A172 (cell line): ENCODE measurements at regions not wholly inside any gene's neighbourhood (a gene's known extent, or its start where the extent isn't known, plus 50 kb on each side); places are given as distances from the start of the nearest gene placed in this dataset.

Source experiments
- DNase-seq: peaks from one replicate; pipeline ENCODE4 v3.0.0-alpha.2; 2015; ENCODE audit warnings: low spot score

DNA sequence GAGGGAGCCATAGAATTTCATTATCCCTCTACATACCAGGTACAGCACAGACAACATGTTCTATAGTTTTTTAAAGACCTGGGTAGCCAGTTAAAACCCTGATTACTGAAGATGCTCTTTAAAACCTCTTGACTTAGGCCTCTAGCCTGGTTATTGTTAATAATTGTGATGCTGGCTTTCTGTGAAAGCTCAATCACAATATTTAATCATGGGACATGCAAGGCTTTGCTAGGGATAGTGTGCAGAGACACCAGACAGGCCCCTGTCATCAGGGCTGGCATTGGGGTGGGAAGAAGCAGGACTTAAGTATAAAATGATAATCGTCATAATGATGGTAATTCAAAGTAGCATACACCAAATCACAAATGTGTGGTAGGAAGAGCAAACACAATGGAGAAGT lies 274.4 kb downstream of the PTBP2 start:
- no peak for DNase-seq

DNA sequence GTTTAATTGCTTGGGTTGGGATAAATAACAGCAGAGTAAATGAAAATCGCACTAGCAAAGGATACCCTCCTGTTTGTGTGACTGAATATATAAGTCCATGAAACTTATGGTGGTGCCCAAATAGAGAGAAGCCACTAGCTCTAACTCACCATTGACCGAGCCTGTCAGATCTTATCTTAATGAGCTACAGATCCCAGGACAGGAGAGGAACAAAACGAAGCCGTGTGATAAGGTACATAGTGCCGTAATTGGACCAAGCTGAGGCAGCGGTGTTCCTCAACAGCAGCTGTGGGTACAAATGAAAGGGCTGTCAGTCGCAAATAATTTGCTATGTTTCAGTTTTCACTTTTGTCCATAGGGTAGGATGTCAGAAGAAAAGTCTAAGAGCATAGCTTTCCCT lies 276.1 kb downstream of the PTBP2 start:
- no peak for DNase-seq

DNA sequence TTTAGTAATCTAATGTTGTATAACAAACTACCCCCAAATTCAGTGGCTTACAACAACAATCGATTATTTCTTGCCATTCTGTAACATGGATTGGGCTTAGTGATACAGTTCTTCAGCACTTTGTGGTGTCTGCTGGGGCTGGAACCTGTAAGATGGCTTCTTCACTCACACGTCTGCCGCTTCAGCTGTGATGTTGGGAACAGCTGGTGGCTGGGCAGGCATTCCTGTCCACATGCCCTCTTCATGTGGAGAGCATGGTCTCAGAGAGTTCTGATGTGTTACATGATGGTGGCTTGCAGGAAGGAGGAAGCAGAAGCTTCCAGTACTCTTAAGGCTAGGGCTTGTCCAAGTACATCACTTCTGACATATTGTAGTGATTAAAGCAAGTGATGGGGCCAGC lies 276.9 kb downstream of the PTBP2 start:
- no peak for DNase-seq

DNA sequence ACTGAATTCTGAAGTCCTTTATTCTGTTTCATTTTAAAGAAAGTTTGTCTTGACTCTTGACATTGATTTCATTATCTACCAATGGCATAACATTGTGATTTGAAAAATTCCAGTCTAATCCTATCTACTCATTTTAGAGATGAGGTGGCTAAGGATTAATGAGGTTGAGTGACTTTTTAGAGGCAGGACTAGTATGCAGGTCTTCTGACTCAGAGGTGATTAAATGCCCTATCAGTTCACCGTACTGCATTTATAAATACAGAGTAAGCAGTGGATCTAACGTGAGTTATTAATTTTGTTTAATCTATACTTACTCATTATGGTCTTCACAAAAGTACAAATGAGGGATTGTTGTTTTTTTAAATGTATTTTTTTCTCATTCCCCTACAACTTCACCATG lies 277.6 kb downstream of the PTBP2 start:
- DNase-seq = no peak

DNA sequence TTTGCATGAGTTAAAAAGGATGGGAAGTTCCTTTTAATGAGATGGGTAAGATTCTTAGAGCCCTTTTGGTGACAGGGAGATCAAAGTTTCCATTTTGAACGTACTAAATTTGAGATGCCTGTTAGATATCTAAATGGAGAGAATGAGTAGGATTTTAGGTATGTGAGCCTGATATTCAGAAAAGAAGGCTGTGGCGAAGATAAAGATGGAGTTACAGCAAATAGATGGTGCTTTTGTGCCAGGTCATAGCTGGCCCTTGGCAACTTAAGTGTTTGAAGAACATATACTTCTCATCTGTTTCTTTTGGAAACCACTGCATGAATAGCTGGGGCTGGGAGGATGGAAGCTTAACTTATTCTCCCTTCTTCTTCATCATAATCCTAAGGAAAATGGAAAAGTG lies 282.5 kb downstream of the PTBP2 start:
- DNase-seq = no peak

DNA sequence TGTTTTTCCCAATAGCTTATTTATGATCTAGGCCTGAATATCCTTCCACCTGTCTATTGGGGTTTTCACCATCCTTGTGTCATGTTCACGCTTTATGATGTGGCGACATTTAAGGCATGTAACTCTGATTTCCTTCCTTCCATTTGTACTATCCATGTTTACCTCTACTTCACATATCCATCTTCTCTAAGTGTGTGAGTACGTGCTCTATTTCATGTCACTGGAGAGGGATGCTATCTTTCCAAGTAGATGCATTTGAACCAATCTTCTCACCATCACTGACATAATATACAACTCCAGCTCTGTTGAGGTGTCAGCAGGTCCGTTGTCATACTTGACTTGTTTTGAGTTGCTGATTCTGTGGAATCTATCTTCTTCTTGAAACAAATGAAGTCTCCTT lies 283.2 kb downstream of the PTBP2 start:
- no peak for DNase-seq

DNA sequence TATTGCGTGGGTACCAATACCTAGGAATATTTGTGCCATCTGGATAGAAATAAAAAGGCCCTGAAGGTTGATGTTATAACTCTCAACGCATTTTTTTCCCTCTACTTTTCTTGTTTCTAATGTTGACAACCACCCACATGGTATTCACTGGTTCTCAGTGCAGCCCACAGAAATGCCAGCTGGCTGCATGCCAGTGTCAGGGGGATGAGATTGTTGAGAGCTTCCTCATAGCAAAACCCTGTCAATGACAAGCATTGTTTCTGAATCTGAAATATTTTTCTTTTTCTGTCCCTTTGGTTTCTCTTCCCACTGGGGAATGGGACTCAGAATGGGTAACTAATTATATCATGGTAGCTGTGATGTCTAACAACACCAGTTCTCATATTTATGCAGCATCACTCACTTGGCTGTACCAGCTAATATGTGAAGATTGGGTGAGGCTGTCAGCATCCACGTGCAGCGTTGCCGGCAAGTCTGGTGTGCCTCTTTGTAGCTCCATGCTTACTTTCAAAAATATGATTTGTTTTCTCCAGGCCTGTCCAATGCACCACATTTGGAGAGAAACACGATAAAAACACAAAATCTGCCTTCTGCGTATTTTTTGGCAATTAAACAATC lies 284.6 kb downstream of the PTBP2 start:
- DNase-seq = peak; percentile 15

DNA sequence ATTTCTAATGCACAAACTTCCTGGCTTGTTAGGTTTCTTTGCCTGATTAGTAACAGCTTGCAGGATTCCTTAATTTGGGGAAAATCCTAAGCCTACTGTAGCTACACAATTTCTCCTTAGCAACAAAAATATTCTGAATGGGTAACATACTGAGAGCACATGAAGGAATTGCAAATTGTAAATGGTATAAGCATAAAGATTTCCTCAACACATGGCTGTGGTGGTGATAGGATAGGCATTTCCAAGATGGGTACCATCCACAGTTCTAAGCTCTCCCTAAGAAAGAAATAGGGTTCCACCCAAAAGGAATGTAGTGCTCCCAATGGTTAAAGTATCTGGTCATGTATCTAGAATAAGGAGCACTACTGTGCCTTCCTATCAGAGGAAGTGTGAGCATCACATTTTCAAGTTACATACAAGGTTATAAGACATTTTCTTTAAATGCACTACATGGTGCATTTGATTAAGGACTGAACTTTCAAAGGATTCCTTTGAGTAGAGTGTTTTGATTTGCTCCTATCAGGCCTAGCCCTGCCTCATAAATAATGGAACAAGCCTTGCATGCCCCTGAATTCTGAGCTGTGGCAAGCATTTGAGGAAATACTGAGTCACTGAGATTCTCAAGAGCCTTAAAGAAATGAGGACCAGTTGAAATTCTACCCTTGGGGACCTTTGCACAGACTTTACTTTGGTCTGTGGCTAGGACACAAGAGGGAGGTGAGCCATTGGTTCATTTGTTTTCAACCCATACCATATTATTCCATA lies 286.4 kb downstream of the PTBP2 start:
- no peak for DNase-seq

DNA sequence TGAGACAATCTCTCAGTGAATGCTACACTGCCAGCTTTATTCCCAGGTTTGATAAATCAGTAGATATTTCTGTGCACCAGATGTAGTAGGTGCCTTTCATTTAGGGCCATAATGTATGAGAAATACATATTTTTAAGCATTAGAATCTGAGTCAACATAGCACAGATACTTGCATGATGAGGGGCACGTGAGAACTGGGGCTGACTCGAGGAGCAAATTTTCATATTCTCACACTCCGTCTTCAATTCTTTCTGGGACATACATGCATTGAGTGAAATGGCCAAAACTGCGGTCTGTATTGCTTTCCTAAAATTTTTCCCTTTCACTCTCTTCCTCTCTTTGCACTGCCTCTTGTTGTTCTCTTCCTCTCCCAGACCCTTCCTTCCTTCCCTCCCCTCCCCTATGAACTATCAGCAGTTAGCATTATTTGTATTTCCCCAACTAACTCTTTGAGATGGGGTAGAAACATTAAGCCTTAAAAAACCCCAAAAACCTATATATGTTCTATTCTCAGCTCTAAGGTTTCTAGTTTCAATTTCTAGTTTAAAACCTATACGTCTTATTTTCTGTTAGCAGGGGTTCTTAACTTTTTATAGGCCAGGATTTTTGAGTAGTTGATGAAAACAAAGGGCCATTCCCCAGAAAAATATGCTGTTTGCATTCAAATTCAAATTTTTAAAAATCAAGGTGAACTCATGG lies 289.1 kb downstream of the PTBP2 start:
- DNase-seq = no peak

DNA sequence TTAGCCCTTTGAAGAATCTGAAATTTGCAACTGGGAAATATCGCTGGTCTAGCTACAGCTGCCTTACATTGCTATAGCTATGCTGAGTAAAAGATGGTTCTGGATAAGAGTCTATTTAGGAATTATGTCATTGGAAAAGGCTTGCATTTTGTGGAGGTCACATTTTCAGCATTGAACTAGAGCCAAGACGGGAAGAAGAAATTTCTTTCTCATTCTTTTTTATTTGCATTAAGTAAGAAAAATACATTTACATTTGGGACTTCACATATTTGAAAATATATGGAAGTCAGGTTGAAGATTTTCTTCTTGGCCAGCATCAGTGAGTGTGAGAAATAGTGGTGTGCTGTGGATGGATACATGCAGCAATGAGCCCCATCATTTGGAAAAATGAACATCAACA lies 291.6 kb downstream of the PTBP2 start:
- no peak for DNase-seq

DNA sequence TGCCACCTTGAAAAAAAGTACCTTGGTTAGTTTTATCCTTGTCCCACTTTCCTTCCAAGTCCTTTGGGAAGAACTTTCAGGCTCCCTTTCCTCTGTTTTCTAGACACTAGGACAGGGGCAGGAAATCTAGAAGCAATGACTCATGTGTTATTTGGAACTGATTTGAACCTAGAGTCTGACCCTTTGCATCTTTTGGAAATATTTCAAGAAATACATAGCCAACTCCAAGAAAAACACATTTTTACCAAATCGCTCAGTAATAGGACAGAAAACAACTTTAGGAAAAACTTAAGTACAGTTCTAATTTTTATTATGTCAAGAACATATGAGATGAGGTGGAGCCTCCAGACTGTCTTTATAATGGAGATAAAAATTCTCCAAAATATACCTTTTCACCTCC lies 292.4 kb downstream of the PTBP2 start:
- DNase-seq = peak; percentile 14

DNA sequence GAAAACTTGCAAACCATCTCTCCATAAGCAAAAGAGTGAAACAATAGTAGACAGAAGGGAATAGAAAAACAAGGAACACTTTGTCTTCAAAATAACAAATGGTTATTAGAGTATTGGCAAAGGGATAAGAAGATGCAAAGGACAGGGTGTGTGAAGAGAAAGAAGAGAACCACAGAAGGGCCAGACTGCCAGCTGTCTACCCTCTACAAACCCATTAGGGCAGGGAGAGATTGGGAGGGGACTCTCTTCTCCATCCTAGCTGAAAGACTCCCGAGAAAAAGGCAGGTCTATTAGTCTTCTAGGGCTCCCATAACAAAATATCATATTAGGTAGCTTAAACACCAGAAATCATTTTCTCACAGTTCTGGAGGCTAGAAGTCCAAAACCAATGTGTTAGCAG lies 292.8 kb downstream of the PTBP2 start:
- DNase-seq = no peak

DNA sequence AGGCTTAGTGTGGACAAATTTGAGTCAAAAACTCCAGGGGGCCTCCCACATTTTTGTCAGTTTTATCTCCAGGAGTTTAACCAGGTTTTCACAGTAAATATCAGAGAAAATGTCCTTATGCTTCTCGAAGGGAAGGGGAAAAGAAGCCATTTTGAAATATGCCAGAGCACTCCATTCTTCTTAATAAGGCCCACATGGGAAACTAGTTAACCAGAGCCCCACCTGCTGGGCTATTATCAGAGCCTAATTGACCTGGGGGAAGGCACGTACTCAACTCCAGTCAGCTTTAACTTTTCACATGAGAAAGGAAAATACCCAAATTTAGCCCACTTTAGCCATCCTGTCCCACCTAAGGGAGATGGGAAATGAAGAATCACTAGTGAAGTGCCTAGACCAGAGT lies 296.3 kb downstream of the PTBP2 start:
- no peak for DNase-seq
